ENCODE measurements at regions not wholly inside any gene's neighbourhood (a gene's known extent, or its start where the extent isn't known, plus 50 kb on each side); places are given as distances from the start of the nearest gene placed in this dataset.

DNA sequence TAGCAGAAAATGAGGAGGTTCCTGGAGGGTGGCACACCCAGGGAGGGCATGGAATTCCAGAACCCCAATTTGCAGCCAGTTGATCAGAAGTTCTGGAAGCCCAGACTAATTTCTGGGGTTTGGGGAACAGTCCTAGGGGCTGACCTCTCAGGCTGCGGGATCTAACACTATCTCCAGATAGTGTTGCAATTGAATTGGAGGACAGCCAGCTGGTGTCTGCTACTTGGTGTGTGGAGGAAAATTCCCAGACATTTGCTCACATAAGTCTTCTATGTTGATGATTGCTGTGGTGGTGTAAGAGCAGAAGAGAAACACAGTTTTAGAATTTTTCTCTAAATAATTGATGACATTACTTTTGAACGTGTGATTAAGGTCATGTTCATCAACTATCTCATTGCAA, 154.3 kb upstream of the RNPC3 start:
- TF ChIP-seq POLR2A (IDR thresholded peaks at IDR 0.05) (no peak), CTCF (IDR thresholded peaks at IDR 0.05) (no peak), EP300 (IDR thresholded peaks at IDR 0.05) (no peak)

All from upper lobe of left lung (tissue), 4 donors.